Endodermal cell (in vitro differentiated cells): ENCODE measurements at regions not wholly inside any gene's neighbourhood (a gene's known extent, or its start where the extent isn't known, plus 50 kb on each side); places are given as distances from the start of the nearest gene placed in this dataset.

ENCODE experiments used
- DNase-seq: peaks from one replicate; pipeline ENCODE4 v3.0.0-alpha.2; 2017
- H3K27ac ChIP-seq: 2 replicates; pipeline ENCODE4 v1.5.1; 2013; ENCODE audit warnings: mild to moderate bottlenecking, low read depth, low read length, moderate library complexity
- H3K27me3 ChIP-seq: 2 replicates; pipeline ENCODE4 v1.6.1; 2013; ENCODE audit warnings: mild to moderate bottlenecking, low read length, moderate library complexity; ENCODE audit not compliant: insufficient read depth, control insufficient read depth, poor library complexity, severe bottlenecking
- H3K36me3 ChIP-seq: 2 replicates; pipeline ENCODE4 v1.7.0; 2013; ENCODE audit warnings: mild to moderate bottlenecking, low read length, moderate library complexity; ENCODE audit not compliant: control insufficient read depth, insufficient read depth
- H3K4me1 ChIP-seq: one replicate; pipeline ENCODE4 v1.7.0; 2013; ENCODE audit warnings: low read length; ENCODE audit not compliant: control insufficient read depth, insufficient read depth
- H3K4me3 ChIP-seq: 2 replicates; pipeline ENCODE4 v1.5.1; 2013; ENCODE audit warnings: mild to moderate bottlenecking, low read length, moderate library complexity
- H3K9ac ChIP-seq: 2 replicates; pipeline ENCODE4 v1.6.1; 2013; ENCODE audit warnings: mild to moderate bottlenecking, low read length, moderate library complexity; ENCODE audit not compliant: poor library complexity, severe bottlenecking; ENCODE audit errors: extremely low read depth
- H3K9me3 ChIP-seq: 2 replicates; pipeline ENCODE4 v1.6.1; 2013; ENCODE audit warnings: mild to moderate bottlenecking, low read length, moderate library complexity; ENCODE audit not compliant: control insufficient read depth
- H3K27ac Mint-ChIP-seq: 2 replicates; pipeline ENCODE4 v1.8.0; 2020; ENCODE audit warnings: mixed read lengths
- H3K27me3 Mint-ChIP-seq: 2 replicates; pipeline ENCODE4 v1.8.0; 2021; ENCODE audit warnings: mild to moderate bottlenecking, mixed read lengths; ENCODE audit not compliant: insufficient read depth
- H3K36me3 Mint-ChIP-seq: 2 replicates; pipeline ENCODE4 v1.8.0; 2020; ENCODE audit warnings: low read depth, mixed read lengths
- H3K4me1 Mint-ChIP-seq: 2 replicates; pipeline ENCODE4 v1.8.0; 2020; ENCODE audit warnings: mixed read lengths
- H3K4me3 Mint-ChIP-seq: 2 replicates; pipeline ENCODE4 v1.8.0; 2020; ENCODE audit warnings: mild to moderate bottlenecking, moderate library complexity, mixed read lengths
- H3K9me3 Mint-ChIP-seq: 2 replicates; pipeline ENCODE4 v1.8.0; 2020; ENCODE audit warnings: mild to moderate bottlenecking, mixed read lengths
- WGBS, 2 experiments: methylation state at CpG; one replicate each; pipeline versions ENCODE4 v1.1.5 to v1.1.7; 2013; ENCODE audit warnings: missing lambda C conversion rate in 2 of 2, mixed read lengths in 1 of 2; ENCODE audit not compliant: insufficient coverage in 1 of 2, insufficient read length in 1 of 2; 5-methylcytosine and 5-hydroxymethylcytosine counted together
- TF ChIP-seq, protein P1 (sequence below): fragments of 200-600 bp; sonication (generic); conservative IDR thresholded peaks from 2 replicates; pipeline ENCODE4 v1.5.0; 2021; ENCODE audit warnings: antibody characterized with exemption, mild to moderate bottlenecking

DNA sequence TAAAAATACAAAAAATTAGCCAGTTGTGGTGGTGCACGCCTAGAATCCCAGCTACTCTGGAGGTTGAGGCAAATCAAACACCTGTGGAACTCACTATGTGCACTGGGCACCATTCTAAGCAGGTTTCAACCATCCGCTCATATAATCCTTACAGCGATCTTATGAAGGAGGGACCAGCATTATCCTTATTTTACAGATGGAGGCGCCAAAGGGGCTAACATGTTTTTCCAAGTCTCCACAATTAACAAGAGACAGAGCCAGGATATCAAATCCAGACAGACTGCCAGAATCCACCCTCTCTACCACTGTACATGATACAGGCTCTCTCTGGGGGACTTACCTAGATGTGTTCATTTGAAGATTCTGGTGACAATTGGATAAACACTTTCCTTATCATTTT lies 479.0 kb downstream of the XYLT1 start:
- TF ChIP-seq, protein P1, sequence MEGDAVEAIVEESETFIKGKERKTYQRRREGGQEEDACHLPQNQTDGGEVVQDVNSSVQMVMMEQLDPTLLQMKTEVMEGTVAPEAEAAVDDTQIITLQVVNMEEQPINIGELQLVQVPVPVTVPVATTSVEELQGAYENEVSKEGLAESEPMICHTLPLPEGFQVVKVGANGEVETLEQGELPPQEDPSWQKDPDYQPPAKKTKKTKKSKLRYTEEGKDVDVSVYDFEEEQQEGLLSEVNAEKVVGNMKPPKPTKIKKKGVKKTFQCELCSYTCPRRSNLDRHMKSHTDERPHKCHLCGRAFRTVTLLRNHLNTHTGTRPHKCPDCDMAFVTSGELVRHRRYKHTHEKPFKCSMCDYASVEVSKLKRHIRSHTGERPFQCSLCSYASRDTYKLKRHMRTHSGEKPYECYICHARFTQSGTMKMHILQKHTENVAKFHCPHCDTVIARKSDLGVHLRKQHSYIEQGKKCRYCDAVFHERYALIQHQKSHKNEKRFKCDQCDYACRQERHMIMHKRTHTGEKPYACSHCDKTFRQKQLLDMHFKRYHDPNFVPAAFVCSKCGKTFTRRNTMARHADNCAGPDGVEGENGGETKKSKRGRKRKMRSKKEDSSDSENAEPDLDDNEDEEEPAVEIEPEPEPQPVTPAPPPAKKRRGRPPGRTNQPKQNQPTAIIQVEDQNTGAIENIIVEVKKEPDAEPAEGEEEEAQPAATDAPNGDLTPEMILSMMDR: peak; percentile 45
- H3K27me3 Mint-ChIP-seq: no peaks in the 10 kb centered on the region

DNA sequence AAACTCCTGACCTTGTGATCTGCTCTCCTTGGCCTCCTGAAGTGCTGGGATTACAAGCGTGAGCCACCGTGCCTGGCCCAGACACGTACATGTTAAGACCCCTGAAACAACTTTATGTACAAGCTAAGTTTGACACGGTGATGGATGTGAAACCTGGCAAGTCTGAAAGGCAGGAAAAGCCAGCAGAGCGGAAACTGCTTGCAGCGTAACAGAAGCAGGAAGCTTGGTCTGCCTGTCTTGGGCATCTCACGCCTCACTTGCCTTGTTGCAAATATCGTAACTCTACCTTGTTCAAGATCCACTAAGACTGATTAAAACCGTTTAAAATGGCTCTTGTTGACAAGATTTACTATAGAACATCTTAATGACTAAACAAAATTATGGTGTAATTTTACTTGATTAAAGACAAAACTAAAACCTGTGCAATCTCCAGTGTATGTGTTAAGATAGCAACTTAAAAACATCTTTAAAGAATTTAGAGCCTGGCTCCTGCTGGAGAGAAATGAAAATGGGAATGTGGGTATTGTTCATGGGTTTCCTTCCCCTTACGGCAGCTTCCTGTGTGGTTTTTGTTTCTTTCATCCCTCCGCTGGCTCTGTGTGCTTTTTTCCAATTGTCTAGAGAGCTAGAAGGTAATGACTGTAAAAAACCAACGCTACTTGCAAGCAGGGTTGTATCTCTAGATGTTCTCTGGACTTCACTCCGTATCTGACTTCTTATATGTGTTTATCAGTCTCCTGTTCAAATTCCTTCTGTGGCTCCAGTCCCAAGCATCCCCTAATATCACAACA lies 477.6 kb downstream of the XYLT1 start:
- H3K27me3 ChIP-seq: no peaks in the 10 kb centered on the region
- Mint-ChIP-seq H3K27ac (no peak overlapping the region), H3K36me3 (no peaks in the 10 kb centered on the region), H3K4me1 (peaks cover 13% of the 10 kb centered on the region), H3K4me3 (no peak overlapping the region), H3K9me3 (no peaks in the 10 kb centered on the region), H3K27me3 (no peaks in the 10 kb centered on the region)
- no peak overlapping the region for H3K4me3 ChIP-seq
- H3K9ac ChIP-seq: no peak overlapping the region
- no peaks in the 10 kb centered on the region for H3K4me1 ChIP-seq
- WGBS, 2 experiments: 87 to 93% methylated on average over 7 to 13 of the region's 13 CpGs
- no peak overlapping the region for H3K27ac ChIP-seq
- no peaks in the 10 kb centered on the region for H3K36me3 ChIP-seq
- DNase-seq: no peak
- H3K9me3 ChIP-seq: no peaks in the 10 kb centered on the region
- TF ChIP-seq, protein P1: no peak

More for the DNA sequence above, 479.0 kb downstream of the XYLT1 start:
- Histone ChIP-seq H3K27me3 (no peaks in the 10 kb centered on the region), H3K9me3 (no peaks in the 10 kb centered on the region), H3K4me3 (no peak overlapping the region), H3K9ac (no peak overlapping the region), H3K4me1 (no peaks in the 10 kb centered on the region), H3K36me3 (no peaks in the 10 kb centered on the region), H3K27ac (no peak overlapping the region)
- no peak for DNase-seq
- H3K36me3 Mint-ChIP-seq: no peaks in the 10 kb centered on the region
- no peaks in the 10 kb centered on the region for H3K9me3 Mint-ChIP-seq
- H3K27ac Mint-ChIP-seq: no peak overlapping the region
- peaks cover 16% of the 10 kb centered on the region for H3K4me1 Mint-ChIP-seq
- 92 to 93% methylated on average over 4 of the region's 4 CpGs for WGBS, 2 experiments
- H3K4me3 Mint-ChIP-seq: no peak overlapping the region

DNA sequence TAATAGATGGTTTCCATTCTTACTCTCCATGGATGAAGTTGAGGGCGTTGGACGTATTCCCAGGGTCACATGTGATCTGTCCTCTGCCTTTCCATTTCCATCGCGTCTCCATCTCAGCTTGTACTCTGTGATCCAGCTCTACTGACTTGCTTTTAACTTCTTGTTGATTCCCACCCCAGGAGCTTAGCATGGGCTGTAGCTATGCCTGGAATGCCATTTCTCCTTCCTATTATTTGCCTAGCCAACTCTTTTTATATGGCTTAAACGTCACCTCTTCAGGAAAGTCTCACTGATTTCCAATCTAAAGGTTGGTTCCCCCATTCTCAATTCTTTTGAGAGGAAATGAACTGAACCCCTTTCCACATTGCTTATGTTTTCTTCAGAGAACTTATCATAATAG lies 475.9 kb downstream of the XYLT1 start:
- H3K36me3 ChIP-seq: no peaks in the 10 kb centered on the region
- H3K4me3 Mint-ChIP-seq: no peak overlapping the region
- no peak overlapping the region for H3K9ac ChIP-seq
- WGBS, 2 experiments: 85 to 91% methylated on average over 4 to 5 of the region's 5 CpGs
- no peaks in the 10 kb centered on the region for H3K27me3 Mint-ChIP-seq
- peaks cover 13% of the 10 kb centered on the region for H3K4me1 Mint-ChIP-seq
- H3K9me3 Mint-ChIP-seq: no peaks in the 10 kb centered on the region
- H3K27ac ChIP-seq: no peak overlapping the region
- H3K27me3 ChIP-seq: no peaks in the 10 kb centered on the region
- no peaks in the 10 kb centered on the region for H3K4me1 ChIP-seq
- no peak overlapping the region for H3K27ac Mint-ChIP-seq
- TF ChIP-seq, protein P1: no peak
- DNase-seq: no peak
- no peak overlapping the region for H3K4me3 ChIP-seq
- H3K9me3 ChIP-seq: no peaks in the 10 kb centered on the region
- H3K36me3 Mint-ChIP-seq: no peaks in the 10 kb centered on the region
